ENCODE measurements at regions not wholly inside any gene's neighbourhood (a gene's known extent, or its start where the extent isn't known, plus 50 kb on each side); places are given as distances from the start of the nearest gene placed in this dataset.
"Not testable (repeated sequence)": the region's sequence is repeated elsewhere in the genome, so short reads cannot be mapped to it uniquely, and the experiment has no call there.

GRCh38 chr6:30810813-30811339 lies 66.5 kb upstream of the IER3 start:
- H3K36me3 Mint-ChIP-seq (ENCODE audit: low read depth), result no peaks in the 10 kb centered on the region
- no peak for TF ChIP-seq CTCF (IDR thresholded peaks at IDR 0.05)
- ChIA-PET CTCF (interaction anchor here (1.1 to 1.4 kb wide), 2 partner anchors 11 to 80 kb away, joined by 3 to 6 read pairs; no protein-coding TSS in a partner anchor), POLR2A (interaction anchor here (0.6 kb wide), 1 partner anchor 684 kb away, joined by 3 read pairs; no protein-coding TSS in a partner anchor)
- peaks cover 31% of the 10 kb centered on the region for H3K4me1 Mint-ChIP-seq
- H3K27me3 Mint-ChIP-seq, result peaks cover 5% of the 10 kb centered on the region
- no peaks in the 10 kb centered on the region for H3K9me3 Mint-ChIP-seq
- intact Hi-C loops (cut with micrococcal nuclease), result loop anchor here (5.0 kb wide), 1 partner anchor 69 kb away; the partner anchor contains the start of genes FLOT1 and IER3
- H3K27ac Mint-ChIP-seq, result no peak overlapping the region
- ATAC-seq (ENCODE audit: low read depth) (peak; percentile 94), DNase-seq (peak; percentile 24)
- H3K4me3 Mint-ChIP-seq, result peak overlapping the region; percentile 6

GRCh38 chr6:30807566-30807965 lies 63.2 kb upstream of the IER3 start:
- ATAC-seq (ENCODE audit: low read depth); DNase-seq; H3K4me3 Mint-ChIP-seq; H3K36me3 Mint-ChIP-seq (ENCODE audit: low read depth); H3K9me3 Mint-ChIP-seq; intact Hi-C loops (cut with micrococcal nuclease); CTCF ChIA-PET; POLR2A ChIA-PET; H3K27ac Mint-ChIP-seq: not testable (repeated sequence)
- Mint-ChIP-seq H3K27me3 (peaks cover 10% of the 10 kb centered on the region), H3K4me1 (peaks cover 25% of the 10 kb centered on the region)

DNA sequence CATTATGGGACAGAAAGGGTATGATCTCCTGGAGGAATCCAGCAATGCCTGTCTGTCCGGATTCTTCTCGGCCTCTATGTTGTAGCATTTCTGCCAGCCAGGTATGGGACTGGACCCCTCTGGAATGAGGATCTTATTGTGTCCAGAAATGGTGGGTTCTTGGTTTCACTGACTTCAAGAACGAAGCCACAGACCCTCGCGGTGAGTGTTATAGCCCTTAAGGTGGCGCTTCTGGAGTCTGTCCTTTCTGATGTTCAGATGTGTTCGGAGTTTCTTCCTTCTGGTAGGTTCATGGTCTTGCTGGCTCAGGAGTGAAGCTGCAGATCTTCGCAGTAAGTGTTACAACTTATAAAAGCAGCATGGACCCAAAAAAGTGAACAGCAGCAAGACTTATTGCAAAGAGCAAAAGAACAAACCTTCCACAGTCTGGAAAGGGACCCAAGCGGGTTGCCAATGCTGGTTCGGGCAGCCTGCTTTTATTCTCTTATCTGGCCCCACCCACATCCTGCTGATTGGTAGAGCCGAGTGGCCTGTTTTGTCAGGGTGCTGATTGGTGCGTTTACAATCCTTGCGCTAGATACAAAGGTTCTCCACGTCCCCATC lies 62.3 kb upstream of the IER3 start:
- H3K4me1 Mint-ChIP-seq, result peaks cover 19% of the 10 kb centered on the region
- ChIA-PET POLR2A (interaction anchor here (0.6 kb wide), 1 partner anchor 206 kb away, joined by 3 read pairs; no protein-coding TSS in a partner anchor), CTCF (no interaction called here)
- ATAC-seq (ENCODE audit: low read depth) (no peak), DNase-seq (no peak)
- TF ChIP-seq CTCF (IDR thresholded peaks at IDR 0.05), result no peak
- H3K36me3 Mint-ChIP-seq (ENCODE audit: low read depth), result no peaks in the 10 kb centered on the region
- no peaks in the 10 kb centered on the region for H3K9me3 Mint-ChIP-seq
- H3K27ac Mint-ChIP-seq, result no peak overlapping the region
- peaks cover 13% of the 10 kb centered on the region for H3K27me3 Mint-ChIP-seq
- no peak overlapping the region for H3K4me3 Mint-ChIP-seq
- intact Hi-C loops (cut with micrococcal nuclease), result no loop called here

- POLR2A ChIA-PET, result no interaction called here
- H3K27ac Mint-ChIP-seq, result no peak overlapping the region
Measured at GRCh38 chr6:30804333-30804732, 60.0 kb upstream of the IER3 start.

DNA sequence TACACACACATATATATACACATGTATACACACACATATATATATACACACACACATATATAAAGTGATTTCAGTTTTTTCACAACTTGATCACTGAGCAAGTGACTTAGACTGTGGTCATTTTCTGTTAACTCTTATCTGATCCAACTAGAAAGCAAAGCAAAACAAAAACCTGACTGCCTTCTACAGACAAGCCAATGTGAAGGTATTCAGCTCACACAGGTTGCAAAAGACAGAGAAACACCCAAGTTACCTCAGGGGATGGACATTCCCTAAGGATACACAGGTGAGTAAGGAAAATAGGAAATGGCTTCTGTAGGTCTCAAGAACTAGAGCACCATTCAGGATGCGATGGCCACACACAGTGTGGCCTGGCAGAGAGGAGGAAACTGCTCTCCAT lies 58.4 kb upstream of the IER3 start:
- peaks cover 15% of the 10 kb centered on the region for H3K27me3 Mint-ChIP-seq
- no peaks in the 10 kb centered on the region for H3K36me3 Mint-ChIP-seq (ENCODE audit: low read depth)
- DNase-seq (no peak), ATAC-seq (ENCODE audit: low read depth) (no peak)
- TF ChIP-seq CTCF (IDR thresholded peaks at IDR 0.05), result no peak
- no peaks in the 10 kb centered on the region for H3K9me3 Mint-ChIP-seq
- intact Hi-C loops (cut with micrococcal nuclease), result no loop called here
- POLR2A ChIA-PET, result no interaction called here
- no peak overlapping the region for H3K4me3 Mint-ChIP-seq
- CTCF ChIA-PET, result no interaction called here
- H3K27ac Mint-ChIP-seq, result no peak overlapping the region
- H3K4me1 Mint-ChIP-seq, result no peaks in the 10 kb centered on the region

More at GRCh38 chr6:30804333-30804732, 60.0 kb upstream of the IER3 start:
- Mint-ChIP-seq H3K36me3 (ENCODE audit: low read depth) (no peaks in the 10 kb centered on the region), H3K4me1 (peaks cover under 1% of the 10 kb centered on the region), H3K27me3 (peaks cover 18% of the 10 kb centered on the region), H3K4me3 (no peak overlapping the region), H3K9me3 (no peaks in the 10 kb centered on the region)
- DNase-seq (no peak), ATAC-seq (ENCODE audit: low read depth) (no peak)
- intact Hi-C loops (cut with micrococcal nuclease), result no loop called here
- no peak for TF ChIP-seq CTCF (IDR thresholded peaks at IDR 0.05)
- CTCF ChIA-PET, result no interaction called here
